Mononuclear cell (primary cell): ENCODE measurements at regions not wholly inside any gene's neighbourhood (a gene's known extent, or its start where the extent isn't known, plus 50 kb on each side); places are given as distances from the start of the nearest gene placed in this dataset.
"Not testable (repeated sequence)": the region's sequence is repeated elsewhere in the genome, so short reads cannot be mapped to it uniquely, and the experiment has no call there.

Experiments
- H3K27me3 ChIP-seq: 2 replicates; pipeline ENCODE4 v1.6.0; 2011; ENCODE audit warnings: low read length, control low read depth; ENCODE audit not compliant: insufficient read depth
- H3K4me1 ChIP-seq: 2 replicates; pipeline ENCODE4 v1.5.1; 2011; ENCODE audit warnings: mild to moderate bottlenecking, low read length, control low read depth; ENCODE audit not compliant: insufficient read depth
- H3K4me3 ChIP-seq: 2 replicates; pipeline ENCODE4 v1.5.1; 2011; ENCODE audit warnings: mild to moderate bottlenecking, low read length, moderate library complexity
- H3K9me3 ChIP-seq: 2 replicates; pipeline ENCODE4 v1.5.1; 2011; ENCODE audit warnings: low read depth, mild to moderate bottlenecking, control low read depth, low read length

DNA sequence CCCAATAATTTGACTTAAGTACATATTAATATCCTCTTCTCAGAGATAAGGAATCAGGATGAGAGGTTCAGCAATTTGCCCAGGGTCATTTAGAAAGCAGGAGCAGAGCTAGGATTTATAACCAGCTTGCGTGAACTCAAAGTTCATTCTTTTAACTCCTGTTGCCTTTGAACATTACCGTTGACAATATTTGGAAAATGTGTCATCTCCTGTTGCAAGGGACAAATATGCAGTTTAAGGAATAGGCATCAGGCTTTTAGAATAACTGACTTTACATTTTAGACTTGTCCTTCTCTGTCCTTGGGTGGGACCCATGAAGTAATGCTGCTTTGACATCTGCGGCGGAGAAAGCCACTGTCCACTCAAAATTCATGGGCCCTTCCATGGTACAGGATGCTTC lies 252.2 kb upstream of the RGMA start:
- H3K4me3 ChIP-seq = no peak overlapping the region
- no peaks in the 10 kb centered on the region for H3K4me1 ChIP-seq
- H3K27me3 ChIP-seq = no peaks in the 10 kb centered on the region
- no peaks in the 10 kb centered on the region for H3K9me3 ChIP-seq

DNA sequence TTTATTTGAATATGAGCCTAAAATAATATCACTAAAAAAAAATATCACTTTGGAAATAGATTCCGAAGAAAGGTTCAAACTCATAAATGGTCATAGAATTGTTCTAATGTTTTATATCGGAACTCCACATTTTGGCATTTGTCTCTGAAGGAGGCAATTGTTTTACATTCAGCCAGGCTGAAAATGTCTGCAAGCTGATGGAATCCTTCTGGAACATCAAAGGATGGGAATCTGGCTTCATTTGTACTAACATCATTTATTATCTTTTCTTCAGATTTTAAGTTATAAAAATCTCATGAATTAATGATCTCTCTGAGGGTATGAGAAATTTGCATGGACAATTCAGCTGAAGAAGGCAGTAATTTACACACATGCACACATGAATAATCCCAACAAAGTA lies 251.4 kb upstream of the RGMA start:
- H3K4me3 ChIP-seq = no peak overlapping the region
- no peaks in the 10 kb centered on the region for H3K4me1 ChIP-seq
- H3K9me3 ChIP-seq = no peaks in the 10 kb centered on the region
- peaks cover 1% of the 10 kb centered on the region for H3K27me3 ChIP-seq

DNA sequence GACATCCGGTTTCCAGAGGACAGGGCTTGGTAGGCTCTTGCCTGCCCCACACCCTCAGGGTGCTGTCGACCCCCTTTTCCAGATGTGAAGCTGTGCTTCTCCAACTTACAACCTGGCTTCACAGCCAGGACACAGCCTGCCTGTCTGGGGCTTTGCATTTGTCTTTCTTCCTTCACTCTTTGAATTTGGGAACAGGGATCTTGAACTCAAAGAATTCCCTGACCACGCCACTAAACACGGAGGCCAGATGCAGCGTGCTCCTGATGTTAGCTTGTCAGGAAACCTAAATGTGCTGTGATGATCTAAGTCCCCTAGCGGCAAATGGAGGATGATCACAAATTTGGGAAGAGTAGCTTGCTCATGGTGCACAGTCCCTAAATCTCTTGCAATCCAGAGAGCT lies 244.8 kb upstream of the RGMA start:
- Histone ChIP-seq H3K4me1 (no peaks in the 10 kb centered on the region), H3K9me3 (no peaks in the 10 kb centered on the region), H3K27me3 (peaks cover 16% of the 10 kb centered on the region), H3K4me3 (no peak overlapping the region)

DNA sequence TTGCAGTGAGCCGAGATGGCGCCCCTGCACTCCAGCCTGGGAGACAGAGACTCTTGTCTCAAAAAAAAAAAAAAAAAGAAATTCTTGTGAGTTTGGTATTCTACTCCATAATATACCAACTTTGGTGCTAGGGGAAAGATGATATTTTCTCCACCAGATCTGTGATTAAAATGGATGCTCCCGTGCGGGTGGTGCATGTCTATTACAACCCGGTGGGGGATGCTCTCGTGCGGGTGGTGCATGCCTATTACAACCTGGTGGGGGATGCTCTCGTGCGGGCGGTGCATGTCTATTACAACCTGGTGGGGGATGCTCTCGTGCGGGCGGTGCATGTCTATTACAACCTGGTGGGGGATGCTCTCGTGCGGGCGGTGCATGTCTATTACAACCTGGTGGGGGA lies 244.1 kb upstream of the RGMA start:
- not testable (repeated sequence) for H3K4me1 ChIP-seq, H3K9me3 ChIP-seq, H3K4me3 ChIP-seq
- peaks cover 16% of the 10 kb centered on the region for H3K27me3 ChIP-seq

DNA sequence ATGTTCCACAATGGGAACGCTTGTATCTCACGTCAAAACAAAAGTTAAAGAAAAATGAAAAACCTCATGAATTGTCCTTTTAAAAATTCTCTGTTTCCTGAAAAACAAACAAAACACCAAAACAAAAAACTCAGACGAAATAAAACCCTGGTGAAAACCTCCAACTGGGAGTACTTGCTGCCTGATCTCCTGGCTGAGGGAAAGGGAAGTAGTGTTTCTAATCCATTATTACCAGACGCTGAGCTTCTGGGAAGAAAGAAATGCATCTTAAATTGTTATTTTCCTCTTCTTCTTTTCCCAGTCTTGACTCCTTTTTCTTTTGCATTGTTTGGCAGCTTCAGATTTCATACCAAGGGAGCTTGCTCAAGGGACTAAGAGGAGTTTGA lies 243.2 kb upstream of the RGMA start:
- Histone ChIP-seq H3K4me3 (no peak overlapping the region), H3K4me1 (no peaks in the 10 kb centered on the region), H3K9me3 (no peaks in the 10 kb centered on the region), H3K27me3 (peaks cover 16% of the 10 kb centered on the region)

DNA sequence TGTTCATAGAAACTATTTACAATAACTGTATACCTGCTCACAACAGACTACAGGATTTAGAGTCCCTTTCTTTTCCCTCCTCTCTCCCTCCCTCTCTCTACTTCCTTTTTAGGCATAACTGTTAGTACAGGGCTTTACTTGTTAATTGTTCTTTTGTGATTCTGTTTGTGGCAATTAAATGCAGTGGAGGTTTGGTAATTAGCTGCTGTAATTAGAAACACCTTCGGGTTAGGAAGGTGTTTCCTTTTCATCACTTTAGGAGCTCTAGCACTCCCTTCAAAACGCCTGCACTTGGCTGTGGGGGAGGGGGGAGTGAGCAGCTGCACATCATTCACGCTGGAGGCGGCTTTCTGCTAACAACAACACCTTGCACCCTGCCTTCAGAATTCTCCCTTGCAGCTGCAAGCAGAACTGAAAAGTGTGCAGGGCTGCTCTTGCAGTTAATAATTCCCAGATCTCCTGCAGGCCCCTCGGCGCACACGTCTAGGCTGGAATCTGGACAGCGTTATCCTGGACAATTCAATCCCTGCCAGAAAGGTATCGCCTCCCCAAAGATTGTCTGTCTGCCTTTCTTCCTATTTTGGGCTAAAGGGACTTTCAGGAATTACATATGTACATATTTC lies 242.6 kb upstream of the RGMA start:
- Histone ChIP-seq H3K9me3 (no peaks in the 10 kb centered on the region), H3K27me3 (peaks cover 16% of the 10 kb centered on the region)

DNA sequence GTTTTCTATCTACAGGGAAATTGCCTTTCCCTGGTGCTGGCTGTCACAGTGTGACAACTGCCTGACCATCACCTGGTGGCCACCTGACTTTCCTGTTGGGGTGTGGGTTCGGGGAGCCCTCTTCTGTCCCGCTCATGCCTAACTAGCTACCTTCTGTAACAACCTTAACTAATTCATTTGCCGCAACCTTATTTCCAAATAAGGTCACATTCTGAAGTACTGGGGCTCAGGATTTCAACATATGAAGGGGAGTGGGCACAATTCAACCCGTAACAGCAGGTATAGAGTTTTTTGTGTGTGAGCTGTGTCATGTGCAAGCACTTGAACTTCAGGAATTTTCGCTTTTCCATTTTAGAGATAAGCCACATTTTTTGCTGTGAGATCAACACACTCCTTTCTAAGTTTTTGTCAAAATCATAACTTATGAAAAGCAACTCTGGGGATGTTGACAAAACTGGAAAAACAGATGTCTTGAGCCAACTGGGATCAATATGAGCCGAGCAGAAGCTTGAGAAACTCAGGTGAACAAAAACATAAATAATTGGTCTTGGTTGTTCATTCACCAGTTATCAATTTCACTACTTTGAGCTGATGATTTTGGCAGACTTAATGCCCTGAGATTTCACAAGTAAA lies 242.0 kb upstream of the RGMA start:
- H3K4me1 ChIP-seq = no peaks in the 10 kb centered on the region
- H3K27me3 ChIP-seq = peaks cover 16% of the 10 kb centered on the region
- no peak overlapping the region for H3K4me3 ChIP-seq

More for the DNA sequence above, 242.6 kb upstream of the RGMA start:
- H3K4me1 ChIP-seq = no peaks in the 10 kb centered on the region
- no peak overlapping the region for H3K4me3 ChIP-seq

DNA sequence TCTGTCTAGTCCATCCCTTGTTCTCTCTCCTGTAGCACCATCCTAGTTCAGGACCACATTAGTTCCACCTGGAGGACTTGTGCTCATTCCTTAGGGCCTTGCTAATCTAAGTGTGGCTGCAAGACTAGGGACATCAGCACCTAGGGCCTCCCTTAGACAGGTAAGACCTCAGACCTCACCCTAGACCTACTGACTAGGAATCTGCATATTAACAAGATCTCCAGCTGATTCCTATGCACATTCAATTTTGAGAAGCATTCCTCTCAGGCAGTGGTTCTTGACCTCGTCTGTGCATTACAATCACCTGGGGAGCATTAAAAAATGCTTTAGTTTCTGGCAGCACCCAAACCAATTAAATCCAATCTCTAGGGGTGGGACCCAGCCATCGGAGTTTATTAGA lies 238.4 kb upstream of the RGMA start:
- Histone ChIP-seq H3K4me3 (no peak overlapping the region), H3K9me3 (no peaks in the 10 kb centered on the region), H3K4me1 (no peaks in the 10 kb centered on the region), H3K27me3 (peaks cover 4% of the 10 kb centered on the region)

More for the DNA sequence above, 242.0 kb upstream of the RGMA start:
- no peaks in the 10 kb centered on the region for H3K9me3 ChIP-seq

DNA sequence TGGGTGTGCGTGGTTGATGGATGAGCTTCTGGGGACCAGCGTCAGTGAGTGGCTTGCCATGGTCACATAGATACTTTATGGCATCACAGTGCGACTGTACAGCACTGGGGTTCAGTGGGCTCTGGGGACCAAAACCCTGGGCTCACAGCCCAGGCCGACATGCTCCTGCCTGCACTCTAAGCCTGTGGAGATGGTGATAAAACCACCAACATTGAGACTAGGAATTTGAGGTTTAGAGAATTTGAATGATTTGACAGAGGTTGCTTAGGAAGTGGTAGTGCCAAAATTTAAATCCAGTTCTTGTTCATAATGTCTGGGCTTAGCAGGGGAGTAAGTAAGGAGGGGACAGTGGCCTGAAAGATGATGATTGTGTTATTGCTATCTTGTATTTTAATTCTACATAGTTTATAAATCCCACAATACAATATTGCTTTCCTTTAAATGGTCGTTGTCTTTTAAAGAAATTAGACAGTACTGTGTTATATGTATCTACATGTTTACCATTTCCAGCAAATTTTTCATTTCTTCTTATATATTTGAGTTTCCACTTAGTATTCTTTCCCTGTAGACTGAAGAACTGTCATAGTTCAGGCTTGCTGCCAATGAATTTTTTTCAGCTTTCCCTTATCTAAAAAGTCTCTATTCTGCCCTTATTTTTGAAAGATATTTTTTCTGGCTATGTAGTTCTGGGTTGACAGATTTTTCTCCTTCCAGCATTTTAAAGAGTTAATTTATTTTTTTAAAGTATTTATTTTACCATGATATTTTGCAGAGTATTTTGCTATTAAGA lies 235.4 kb upstream of the RGMA start:
- H3K4me1 ChIP-seq = no peaks in the 10 kb centered on the region
- no peaks in the 10 kb centered on the region for H3K27me3 ChIP-seq
- H3K4me3 ChIP-seq = no peak overlapping the region
- no peaks in the 10 kb centered on the region for H3K9me3 ChIP-seq

DNA sequence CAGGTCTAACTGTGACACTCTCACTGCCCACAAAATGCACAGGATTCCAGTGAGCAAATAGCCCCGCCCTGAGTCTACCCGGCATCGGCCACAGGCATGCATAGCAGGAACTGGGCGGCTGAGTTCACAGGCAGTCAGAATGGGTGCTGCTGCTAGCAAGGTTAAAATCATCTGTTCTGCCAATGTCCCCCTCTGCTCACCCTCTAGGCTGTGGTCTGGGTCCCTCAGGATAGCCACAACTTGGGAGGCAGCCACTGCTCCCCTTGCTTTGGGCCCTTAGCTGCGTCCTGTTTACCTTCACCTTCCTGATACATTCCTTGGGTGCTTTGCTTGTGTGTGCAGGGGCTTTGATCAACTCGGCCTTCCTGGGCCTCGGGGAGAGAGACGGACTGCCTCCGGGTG lies 232.9 kb upstream of the RGMA start:
- H3K4me1 ChIP-seq = no peaks in the 10 kb centered on the region
- no peak overlapping the region for H3K4me3 ChIP-seq
- H3K27me3 ChIP-seq = no peaks in the 10 kb centered on the region
- H3K9me3 ChIP-seq = no peaks in the 10 kb centered on the region

DNA sequence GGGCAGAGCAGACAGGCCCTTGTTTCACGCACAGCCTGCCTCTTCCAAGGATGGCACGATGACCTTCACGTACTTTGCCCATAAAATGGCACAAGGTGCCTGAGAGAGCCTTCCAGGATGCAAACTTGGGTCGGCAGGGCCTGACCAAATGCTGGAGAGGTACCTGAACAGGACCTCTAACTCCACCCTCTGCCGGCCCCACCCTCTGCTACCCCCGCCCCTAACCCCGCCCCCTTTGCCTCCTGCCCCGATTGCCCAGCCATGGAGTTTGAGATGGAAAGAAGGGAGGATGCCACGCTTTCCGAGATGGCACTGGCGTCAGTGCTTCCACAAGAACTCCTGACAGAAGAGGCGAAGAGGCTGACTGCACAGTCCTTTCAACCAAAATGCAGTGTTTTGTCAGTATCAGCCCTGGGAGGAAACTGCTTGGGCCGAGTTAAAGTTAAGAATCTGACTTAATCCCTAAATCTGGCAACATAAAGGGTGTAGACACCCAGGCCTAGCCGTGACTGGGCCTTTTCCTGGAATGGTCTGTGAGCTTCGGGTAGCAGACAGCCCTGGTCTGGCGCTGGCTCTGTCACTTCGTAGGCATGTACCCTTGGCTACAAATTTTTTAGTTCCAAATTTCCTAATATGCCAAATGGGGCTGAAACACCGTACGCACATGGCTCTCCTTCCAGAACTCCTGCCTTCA lies 230.3 kb upstream of the RGMA start:
- no peaks in the 10 kb centered on the region for H3K9me3 ChIP-seq
- no peaks in the 10 kb centered on the region for H3K27me3 ChIP-seq
- no peaks in the 10 kb centered on the region for H3K4me1 ChIP-seq
- no peak overlapping the region for H3K4me3 ChIP-seq

DNA sequence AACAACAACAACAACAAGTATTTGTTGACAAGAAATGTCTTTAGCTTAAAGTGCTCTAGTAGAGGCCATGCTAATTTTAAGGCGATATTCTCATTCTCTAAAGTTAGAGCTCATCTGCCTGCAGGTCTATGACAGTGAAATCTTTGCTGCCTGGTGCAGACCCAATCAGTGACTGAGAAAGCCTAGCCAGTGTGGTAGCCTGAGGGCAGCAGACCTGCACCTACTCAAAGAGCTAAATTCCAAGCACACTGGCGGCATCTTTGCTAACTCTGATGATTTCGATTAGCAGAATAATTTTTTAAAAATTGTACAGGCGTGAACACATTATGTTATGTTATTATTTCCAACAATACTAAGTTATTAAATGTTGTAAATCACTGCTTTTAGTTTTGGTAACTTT lies 228.8 kb upstream of the RGMA start:
- Histone ChIP-seq H3K9me3 (no peaks in the 10 kb centered on the region), H3K27me3 (no peaks in the 10 kb centered on the region), H3K4me3 (no peak overlapping the region), H3K4me1 (no peaks in the 10 kb centered on the region)

DNA sequence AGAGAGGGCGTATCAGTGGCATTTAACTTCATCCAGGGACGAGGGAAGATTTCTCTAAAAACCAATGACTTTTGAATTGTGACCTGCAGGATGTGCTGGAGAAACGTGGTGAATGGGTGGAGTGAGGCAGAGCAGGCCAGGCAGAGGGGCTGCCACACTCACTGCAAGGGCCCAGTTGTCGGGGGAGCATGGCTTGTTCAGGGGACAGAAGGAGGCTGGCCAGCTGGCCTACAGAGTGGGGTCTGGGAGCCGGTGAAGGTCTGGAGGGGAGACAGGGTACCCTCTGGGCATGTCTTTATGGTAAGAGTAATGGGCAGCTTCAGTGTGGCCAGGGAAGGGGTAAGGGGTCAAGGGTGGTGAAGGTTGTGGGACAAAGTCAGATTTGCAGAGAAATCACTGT lies 225.2 kb upstream of the RGMA start:
- Histone ChIP-seq H3K27me3 (no peaks in the 10 kb centered on the region), H3K4me1 (no peaks in the 10 kb centered on the region), H3K4me3 (no peak overlapping the region), H3K9me3 (no peaks in the 10 kb centered on the region)

DNA sequence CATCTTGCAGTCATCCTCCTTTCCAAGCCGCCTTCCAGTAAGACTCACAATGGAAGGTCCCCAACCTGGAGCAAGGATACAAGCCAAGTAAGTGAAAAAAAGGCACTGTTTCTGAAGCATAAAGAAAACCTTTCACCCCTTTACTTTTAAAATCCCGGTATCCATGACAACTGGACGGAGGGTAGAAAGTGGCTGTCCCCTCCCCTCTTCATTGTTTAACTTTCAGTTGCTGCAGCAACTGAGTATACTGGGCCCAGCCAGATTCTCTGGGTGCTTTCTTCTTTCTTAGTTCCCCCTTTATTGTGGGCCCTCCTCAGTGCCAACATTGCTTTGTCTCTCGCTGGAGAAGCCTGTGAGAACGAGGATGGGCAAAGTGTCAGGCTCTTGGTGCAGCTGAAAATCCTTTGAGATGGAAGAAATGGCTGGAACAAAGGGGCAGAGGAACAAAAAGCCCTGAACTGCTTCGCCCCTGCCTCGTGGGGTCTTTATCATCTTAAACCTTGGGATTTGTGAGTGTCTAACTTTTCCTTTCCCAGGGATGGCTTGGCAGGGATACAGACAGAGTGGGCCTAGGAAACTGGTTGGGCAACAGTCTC lies 224.0 kb upstream of the RGMA start:
- no peaks in the 10 kb centered on the region for H3K27me3 ChIP-seq
- H3K4me3 ChIP-seq = no peak overlapping the region
- H3K4me1 ChIP-seq = no peaks in the 10 kb centered on the region
- no peaks in the 10 kb centered on the region for H3K9me3 ChIP-seq

DNA sequence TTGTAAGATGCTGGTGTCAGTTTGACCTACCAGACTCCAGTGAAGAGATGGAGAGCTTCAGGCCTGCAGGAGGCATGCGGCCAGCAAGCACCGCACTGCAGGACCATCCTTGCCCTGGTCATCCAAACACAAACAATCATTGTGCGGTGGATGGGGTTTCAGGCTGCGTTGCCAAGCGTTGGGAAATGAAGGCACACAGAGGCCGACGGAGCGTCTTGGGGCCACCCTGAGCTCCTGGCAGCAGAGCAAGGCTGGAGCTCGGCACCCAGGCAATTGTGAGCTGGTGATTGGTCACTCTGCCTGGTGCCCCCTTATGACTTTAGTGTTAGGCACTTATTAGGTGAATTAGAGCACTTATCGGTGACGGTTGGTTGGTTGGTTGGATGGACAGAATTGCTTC lies 222.6 kb upstream of the RGMA start:
- Histone ChIP-seq H3K27me3 (no peaks in the 10 kb centered on the region), H3K4me3 (no peak overlapping the region), H3K9me3 (no peaks in the 10 kb centered on the region), H3K4me1 (no peaks in the 10 kb centered on the region)
